K562 (cell line): ENCODE measurements at regions not wholly inside any gene's neighbourhood (a gene's known extent, or its start where the extent isn't known, plus 50 kb on each side); places are given as distances from the start of the nearest gene placed in this dataset.

Source experiments
- ATAC-seq: fragments of 200-7000 bp; cut with Tn5 transposase; 3 replicates; pipeline ENCODE4 v1.9.1; 2020; ENCODE audit warnings: moderate library complexity
- BruUV-seq: library from RNA; stranded (reverse); fragments of 400-500 nt; replicated peaks from 2 replicates; lab custom pipeline; 2021; lab: Mats Ljungman, UMichigan
- CTCF ChIA-PET: fragments of 300-600 bp; formaldehyde crosslinking; extraction: SDS; loops from one replicate; lab custom pipeline; 2021; ENCODE audit warnings: low intra/inter-chr PET ratio; lab: Yijun Ruan, JAX
- POLR2A ChIA-PET: fragments of 300-600, 350-650 bp; sonication (Branson Sonifier 250); formaldehyde crosslinking; extraction: SDS; loops from one replicate; lab custom pipeline; 2021; ENCODE audit warnings: antibody characterized with exemption, inconsistent platforms; lab: Yijun Ruan, JAX
- DNase-seq, 4 experiments: peaks; one replicate each; pipeline versions ENCODE4 v3.0.0 to v3.0.0-alpha.2; 2011 to 2018; ENCODE audit warnings: low spot score in 3 of 4, mixed read lengths in 3 of 4; ENCODE audit errors: extremely low read depth in 1 of 4
- FAIRE-seq: peaks from 2 replicates; lab custom pipeline; 2011; peaks lifted over from hg19 to GRCh38; lab: Jason Lieb, UNC
- H2AFZ ChIP-seq: 2 replicates; pipeline ENCODE4 v1.6.0; 2011; ENCODE audit warnings: low read depth, low read length, control low read depth, inconsistent platforms
- H3K27ac ChIP-seq: fragments of 200-600 bp; 3 replicates; pipeline ENCODE4 v1.8.0; 2011; ENCODE audit warnings: low read depth, mild to moderate bottlenecking, control low read depth, inconsistent platforms, low read length, moderate library complexity, mixed read lengths; ENCODE audit errors: extremely low read depth
- H3K27me3 ChIP-seq, 2 experiments: fragments of 300-600 bp in 1 of 2; 2 replicates in 1 of 2; 3 replicates in 1 of 2; pipeline versions ENCODE4 v1.6.0 to v1.8.0; 2011; ENCODE audit warnings: inconsistent platforms in 2 of 2, low read length in 2 of 2, mild to moderate bottlenecking in 1 of 2, mixed read lengths in 1 of 2, moderate library complexity in 1 of 2; ENCODE audit not compliant: control insufficient read depth in 2 of 2, insufficient read depth in 2 of 2
- H3K36me3 ChIP-seq: fragments of 300-600 bp; 3 replicates; pipeline ENCODE4 v1.8.0; 2011; ENCODE audit warnings: mild to moderate bottlenecking, low read length, inconsistent platforms; ENCODE audit not compliant: control insufficient read depth, insufficient read depth
- H3K4me1 ChIP-seq, 2 experiments: fragments of 200-600 bp in 1 of 2; replicated peaks in 1 of 2; 2 replicates in 1 of 2; 3 replicates in 1 of 2; pipeline versions ENCODE4 v1.5.1 to v1.8.0; 2011; ENCODE audit warnings: inconsistent platforms in 2 of 2, low read length in 2 of 2, mild to moderate bottlenecking in 1 of 2, mixed read lengths in 1 of 2, moderate library complexity in 1 of 2; ENCODE audit not compliant: control insufficient read depth in 2 of 2, insufficient read depth in 2 of 2
- H3K4me2 ChIP-seq: 2 replicates; pipeline ENCODE4 v1.6.1; 2011; ENCODE audit warnings: low read length, control low read depth, inconsistent platforms, mixed read lengths; ENCODE audit not compliant: insufficient read depth
- H3K4me3 ChIP-seq: fragments of 200-600 bp; sonication (generic), shearing (Covaris generic); 2 replicates; pipeline ENCODE4 v1.5.1; 2016; ENCODE audit warnings: control low read depth, inconsistent platforms
- H3K79me2 ChIP-seq: fragments of 200-600 bp; 3 replicates; pipeline ENCODE4 v1.8.0; 2011; ENCODE audit warnings: low read length, inconsistent platforms; ENCODE audit not compliant: control insufficient read depth, insufficient read depth
- H3K9ac ChIP-seq, 2 experiments: 2 replicates each; pipeline versions ENCODE4 v1.6.0 to v1.6.1; 2011; ENCODE audit warnings: low read depth in 2 of 2, low read length in 2 of 2, control low read depth in 1 of 2, inconsistent platforms in 1 of 2, mild to moderate bottlenecking in 1 of 2, mixed read lengths in 1 of 2; ENCODE audit not compliant: insufficient read depth in 1 of 2
- H3K9me1 ChIP-seq: one replicate; pipeline ENCODE4 v1.6.0; 2011; ENCODE audit warnings: inconsistent platforms, mild to moderate bottlenecking, low read length, moderate library complexity; ENCODE audit not compliant: control insufficient read depth, insufficient read depth
- H3K9me3 ChIP-seq: replicated peaks from 2 replicates; pipeline ENCODE4 v1.5.1; 2011; ENCODE audit warnings: low read depth, low read length, inconsistent platforms; ENCODE audit not compliant: control insufficient read depth, insufficient read depth
- H4K20me1 ChIP-seq: replicated peaks from 2 replicates; pipeline ENCODE4 v1.6.1; 2011; ENCODE audit warnings: low read length, inconsistent platforms, mixed read lengths; ENCODE audit not compliant: control insufficient read depth, insufficient read depth
- BRD9 ChIP-seq: fragments of 450-650 bp; IDR thresholded peaks from 2 replicates; pipeline ENCODE4 v1.6.1; 2018; ENCODE audit warnings: low read depth; ENCODE audit not compliant: partially characterized antibody
- HDAC8 ChIP-seq: fragments of 450-650 bp; IDR thresholded peaks from 2 replicates; pipeline ENCODE4 v1.6.1; 2016; ENCODE audit warnings: mild to moderate bottlenecking, missing genetic modification characterization, moderate library complexity, missing compliant biosample characterization
- KDM1A ChIP-seq, 2 experiments: fragments of 450-650 bp; IDR thresholded peaks; 2 replicates each; pipeline ENCODE4 v1.6.1; 2016; ENCODE audit warnings: mild to moderate bottlenecking in 2 of 2
- LCOR ChIP-seq: sonication (generic); formaldehyde crosslinking; IDR thresholded peaks from 2 replicates; pipeline ENCODE4 v1.8.0; 2022; ENCODE audit warnings: mild to moderate bottlenecking, missing genetic modification reagents
- NFIX ChIP-seq: fragments of 250-450 bp; sonication (Bioruptor Pico); IDR thresholded peaks from 2 replicates; pipeline ENCODE4 v1.4.0; 2020; ENCODE audit warnings: low read depth, mild to moderate bottlenecking, moderate library complexity
- PCBP2 ChIP-seq: fragments of 200-400 bp; formaldehyde crosslinking; IDR thresholded peaks from 2 replicates; pipeline ENCODE4 v1.6.1; 2018; ENCODE audit warnings: low read length, low read depth, mild to moderate bottlenecking, moderate library complexity; ENCODE audit not compliant: poor library complexity, severe bottlenecking
- XRCC3 ChIP-seq: fragments of 450-650 bp; IDR thresholded peaks from 2 replicates; pipeline ENCODE4 v1.6.1; 2017; ENCODE audit warnings: mild to moderate bottlenecking, moderate library complexity
- ZNF184 ChIP-seq: sonication (generic); formaldehyde crosslinking; IDR thresholded peaks from 2 replicates; pipeline ENCODE4 v1.5.0; 2020; ENCODE audit warnings: missing genetic modification reagents
- ZNF431 ChIP-seq: sonication (generic); formaldehyde crosslinking; IDR thresholded peaks from 2 replicates; pipeline ENCODE4 v1.8.0; 2022; ENCODE audit warnings: mild to moderate bottlenecking, missing genetic modification reagents
- ZNF445 ChIP-seq: fragments of 250-450 bp; sonication (Bioruptor Pico); IDR thresholded peaks from 2 replicates; pipeline ENCODE4 v1.4.0; 2020; ENCODE audit warnings: low read depth, mild to moderate bottlenecking, moderate library complexity
- ZNF696 ChIP-seq: fragments of 250-450 bp; sonication (Bioruptor Pico); conservative IDR thresholded peaks from 2 replicates; pipeline ENCODE4 v1.4.0; 2020; ENCODE audit warnings: mild to moderate bottlenecking, moderate library complexity
- WGBS: fragments of 100-300 bp; shearing (Covaris generic); methylation state at CpG from one replicate; pipeline ENCODE4 v1.1.6; 2016; ENCODE audit warnings: low coverage, mixed read lengths; ENCODE audit not compliant: insufficient coverage; ENCODE audit errors: missing lambda C conversion rate; 5-methylcytosine and 5-hydroxymethylcytosine counted together
- in situ Hi-C: fragments of 300-500 bp; cut with MboI; formaldehyde crosslinking; loops from 4 replicates; pipeline ENCODE4 v1.15.0; 2018; ENCODE audit warnings: inconsistent platforms, mixed read lengths
- intact Hi-C: fragments of 100-400 bp; cut with micrococcal nuclease; formaldehyde crosslinking; loops from 2 replicates; pipeline ENCODE4 v1.14.2; 2022
- TF ChIP-seq, protein P1 (sequence below), 2 experiments: IDR thresholded peaks; 2 replicates each; pipeline ENCODE4 v1.6.1; 2011; ENCODE audit warnings: borderline replicate concordance in 1 of 2, control low read depth in 1 of 2, low read depth in 1 of 2, low read length in 1 of 2, mild to moderate bottlenecking in 1 of 2, mixed read lengths in 1 of 2, moderate library complexity in 1 of 2; ENCODE audit not compliant: insufficient read depth in 1 of 2, insufficient read length in 1 of 2, poor library complexity in 1 of 2, severe bottlenecking in 1 of 2; ENCODE audit errors: extremely low read depth in 1 of 2
- TF ChIP-seq, protein P2 (sequence below): fragments of 450-650 bp; IDR thresholded peaks from 2 replicates; pipeline ENCODE4 v1.6.1; 2016; ENCODE audit warnings: low read depth
- TF ChIP-seq, protein P3 (sequence below): fragments of 250-450 bp; sonication (Bioruptor Pico); IDR thresholded peaks from 2 replicates; pipeline ENCODE4 v1.8.0; 2022; ENCODE audit warnings: moderate library complexity, mild to moderate bottlenecking, inconsistent platforms

DNA sequence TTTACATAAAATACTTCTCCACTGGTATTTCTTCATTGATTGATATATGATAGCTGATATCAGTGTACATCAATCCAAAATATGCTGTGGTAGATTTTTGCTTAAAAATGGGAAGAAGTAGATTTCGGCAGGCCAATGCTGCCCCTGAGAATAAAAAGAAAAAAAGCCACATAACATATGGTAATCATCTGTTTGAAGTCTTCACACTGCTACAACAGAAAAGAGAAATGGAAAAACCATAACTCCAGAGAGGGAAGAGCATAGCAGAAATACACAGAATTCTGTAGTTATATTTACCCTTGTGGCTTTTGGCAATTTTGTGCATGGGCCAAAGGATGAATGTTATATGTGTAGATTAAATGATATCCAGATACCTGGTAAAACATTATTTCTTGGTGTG is 143.1 kb upstream of the KCNMB2 start:
- CTCF ChIA-PET: no interaction called here
- Histone ChIP-seq H4K20me1 (no peaks in the 10 kb centered on the region), H3K27me3 (no peaks in the 10 kb centered on the region), H3K9me3 (no peaks in the 10 kb centered on the region), H3K27ac (no peak overlapping the region), H3K9ac (no peak overlapping the region), H2AFZ (no peak overlapping the region), H3K9me1 (no peaks in the 10 kb centered on the region), H3K4me1 (no peaks in the 10 kb centered on the region), H3K4me2 (no peak overlapping the region), H3K4me3 (no peak overlapping the region), H3K79me2 (no peaks in the 10 kb centered on the region), H3K36me3 (no peaks in the 10 kb centered on the region)
- POLR2A ChIA-PET: interaction anchor here (1.1 to 1.4 kb wide), 2 partner anchors 8 to 21 kb away, joined by 3 read pairs; no protein-coding TSS in a partner anchor
- no TSS peak for BruUV-seq
- ATAC-seq (no peak), FAIRE-seq (no peak), DNase-seq (no peak)
- intact Hi-C loops (no loop called here), in situ Hi-C loops (no loop called here)
- 0% methylated on average over 1 of the region's 1 CpG for WGBS
- TF ChIP-seq ZNF184 (CRISPR knock-in tag) (no peak), BRD9 (no peak), NFIX (CRISPR knock-in tag) (no peak), ZNF445 (CRISPR knock-in tag) (no peak), ZNF696 (no peak), XRCC3 (no peak), ZNF431 (CRISPR knock-in tag) (no peak), PCBP2 (no peak), LCOR (CRISPR knock-in tag) (no peak), HDAC8 (tag) (no peak), KDM1A (IDR thresholded peaks at IDR 0.05) (no peak)
- TF ChIP-seq, protein P1, sequence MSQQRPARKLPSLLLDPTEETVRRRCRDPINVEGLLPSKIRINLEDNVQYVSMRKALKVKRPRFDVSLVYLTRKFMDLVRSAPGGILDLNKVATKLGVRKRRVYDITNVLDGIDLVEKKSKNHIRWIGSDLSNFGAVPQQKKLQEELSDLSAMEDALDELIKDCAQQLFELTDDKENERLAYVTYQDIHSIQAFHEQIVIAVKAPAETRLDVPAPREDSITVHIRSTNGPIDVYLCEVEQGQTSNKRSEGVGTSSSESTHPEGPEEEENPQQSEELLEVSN (IDR thresholded peaks at IDR 0.05; ENCODE audit: borderline replicate concordance in 1 of 2, extremely low read depth in 1 of 2, insufficient read depth in 1 of 2, insufficient read length in 1 of 2, low read depth in 1 of 2, low read length in 1 of 2, poor library complexity in 1 of 2, severe bottlenecking in 1 of 2): no peak
- TF ChIP-seq, protein P2, sequence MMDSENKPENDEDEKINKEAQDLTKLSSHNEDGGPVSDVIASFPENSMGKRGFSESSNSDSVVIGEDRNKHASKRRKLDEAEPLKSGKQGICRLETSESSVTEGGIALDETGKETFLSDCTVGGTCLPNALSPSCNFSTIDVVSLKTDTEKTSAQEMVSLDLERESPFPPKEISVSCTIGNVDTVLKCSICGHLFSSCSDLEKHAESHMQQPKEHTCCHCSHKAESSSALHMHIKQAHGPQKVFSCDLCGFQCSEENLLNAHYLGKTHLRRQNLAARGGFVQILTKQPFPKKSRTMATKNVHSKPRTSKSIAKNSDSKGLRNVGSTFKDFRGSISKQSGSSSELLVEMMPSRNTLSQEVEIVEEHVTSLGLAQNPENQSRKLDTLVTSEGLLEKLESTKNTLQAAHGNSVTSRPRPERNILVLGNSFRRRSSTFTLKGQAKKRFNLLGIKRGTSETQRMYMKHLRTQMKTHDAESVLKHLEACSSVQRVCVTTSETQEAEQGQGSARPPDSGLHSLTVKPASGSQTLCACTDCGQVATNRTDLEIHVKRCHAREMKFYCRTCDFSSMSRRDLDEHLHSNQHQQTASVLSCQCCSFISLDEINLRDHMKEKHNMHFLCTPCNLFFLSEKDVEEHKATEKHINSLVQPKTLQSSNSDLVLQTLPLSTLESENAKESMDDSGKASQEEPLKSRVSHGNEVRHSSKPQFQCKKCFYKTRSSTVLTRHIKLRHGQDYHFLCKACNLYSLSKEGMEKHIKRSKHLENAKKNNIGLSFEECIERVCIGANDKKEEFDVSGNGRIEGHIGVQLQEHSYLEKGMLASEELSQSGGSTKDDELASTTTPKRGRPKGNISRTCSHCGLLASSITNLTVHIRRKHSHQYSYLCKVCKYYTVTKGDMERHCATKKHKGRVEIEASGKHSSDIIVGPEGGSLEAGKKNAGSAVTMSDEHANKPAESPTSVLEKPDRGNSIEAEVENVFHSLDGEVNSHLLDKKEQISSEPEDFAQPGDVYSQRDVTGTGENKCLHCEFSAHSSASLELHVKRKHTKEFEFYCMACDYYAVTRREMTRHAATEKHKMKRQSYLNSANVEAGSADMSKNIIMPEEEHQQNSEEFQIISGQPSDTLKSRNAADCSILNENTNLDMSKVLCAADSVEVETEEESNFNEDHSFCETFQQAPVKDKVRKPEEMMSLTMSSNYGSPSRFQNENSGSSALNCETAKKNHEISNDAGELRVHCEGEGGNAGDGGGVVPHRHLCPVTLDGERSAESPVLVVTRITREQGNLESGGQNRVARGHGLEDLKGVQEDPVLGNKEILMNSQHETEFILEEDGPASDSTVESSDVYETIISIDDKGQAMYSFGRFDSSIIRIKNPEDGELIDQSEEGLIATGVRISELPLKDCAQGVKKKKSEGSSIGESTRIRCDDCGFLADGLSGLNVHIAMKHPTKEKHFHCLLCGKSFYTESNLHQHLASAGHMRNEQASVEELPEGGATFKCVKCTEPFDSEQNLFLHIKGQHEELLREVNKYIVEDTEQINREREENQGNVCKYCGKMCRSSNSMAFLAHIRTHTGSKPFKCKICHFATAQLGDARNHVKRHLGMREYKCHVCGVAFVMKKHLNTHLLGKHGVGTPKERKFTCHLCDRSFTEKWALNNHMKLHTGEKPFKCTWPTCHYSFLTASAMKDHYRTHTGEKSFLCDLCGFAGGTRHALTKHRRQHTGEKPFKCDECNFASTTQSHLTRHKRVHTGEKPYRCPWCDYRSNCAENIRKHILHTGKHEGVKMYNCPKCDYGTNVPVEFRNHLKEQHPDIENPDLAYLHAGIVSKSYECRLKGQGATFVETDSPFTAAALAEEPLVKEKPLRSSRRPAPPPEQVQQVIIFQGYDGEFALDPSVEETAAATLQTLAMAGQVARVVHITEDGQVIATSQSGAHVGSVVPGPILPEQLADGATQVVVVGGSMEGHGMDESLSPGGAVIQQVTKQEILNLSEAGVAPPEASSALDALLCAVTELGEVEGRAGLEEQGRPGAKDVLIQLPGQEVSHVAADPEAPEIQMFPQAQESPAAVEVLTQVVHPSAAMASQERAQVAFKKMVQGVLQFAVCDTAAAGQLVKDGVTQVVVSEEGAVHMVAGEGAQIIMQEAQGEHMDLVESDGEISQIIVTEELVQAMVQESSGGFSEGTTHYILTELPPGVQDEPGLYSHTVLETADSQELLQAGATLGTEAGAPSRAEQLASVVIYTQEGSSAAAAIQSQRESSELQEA: no peak
- TF ChIP-seq, protein P3, sequence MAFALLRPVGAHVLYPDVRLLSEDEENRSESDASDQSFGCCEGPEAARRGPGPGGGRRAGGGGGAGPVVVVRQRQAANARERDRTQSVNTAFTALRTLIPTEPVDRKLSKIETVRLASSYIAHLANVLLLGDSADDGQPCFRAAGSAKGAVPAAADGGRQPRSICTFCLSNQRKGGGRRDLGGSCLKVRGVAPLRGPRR (CRISPR knock-in tag): no peak
